Tibial artery (tissue), 4 donors: ENCODE measurements at regions not wholly inside any gene's neighbourhood (a gene's known extent, or its start where the extent isn't known, plus 50 kb on each side); places are given as distances from the start of the nearest gene placed in this dataset.
A peak's percentile ranks its signal among the peaks of the same experiment; 100 is the strongest.

Experiments used
- DNase-seq, 2 donors: peaks; one replicate each; pipeline ENCODE4 v3.0.0-alpha.2; 2019
- H3K27ac ChIP-seq, 2 donors: fragments of 200-600 bp; sonication (generic) in 1 of 2; 1 replicate in 1 of 2; 2 replicates in 1 of 2; pipeline ENCODE4 v1.5.1; 2018 to 2019; ENCODE audit warnings: mild to moderate bottlenecking in 1 of 2
- H3K27me3 ChIP-seq, 2 donors: fragments of 200-600 bp; sonication (generic) in 1 of 2; one replicate each; pipeline versions ENCODE4 v1.5.1 to v1.6.0; 2016 to 2019
- H3K36me3 ChIP-seq, 3 donors: fragments of 200-600 bp; sonication (generic) in 2 of 3; one replicate each; pipeline ENCODE4 v1.5.1; 2016 to 2019; ENCODE audit warnings: mild to moderate bottlenecking in 2 of 3
- H3K4me1 ChIP-seq, 4 donors: fragments of 200-600 bp; sonication (generic) in 2 of 4; 1 replicate in 3 of 4; 2 replicates in 1 of 4; pipeline ENCODE4 v1.5.1; 2016 to 2019
- H3K4me3 ChIP-seq, 2 donors: fragments of 200-600 bp; sonication (generic) in 1 of 2; 1 replicate in 1 of 2; 2 replicates in 1 of 2; pipeline ENCODE4 v1.5.1; 2018 to 2019; ENCODE audit warnings: mild to moderate bottlenecking in 2 of 2
- H3K9me3 ChIP-seq, 3 donors: fragments of 200-600 bp; sonication (generic) in 1 of 3; one replicate each; pipeline ENCODE4 v1.5.1; 2016 to 2019
- CTCF ChIP-seq, 2 experiments: fragments of 200-600 bp in 1 of 2; fragments of 450-650 bp in 1 of 2; IDR thresholded peaks; one replicate each; pipeline ENCODE4 v1.5.1; 2017 to 2019; ENCODE audit warnings: antibody characterized with exemption in 2 of 2, mild to moderate bottlenecking in 1 of 2, moderate library complexity in 1 of 2
- intact Hi-C: fragments of 100-400 bp; cut with DNase I; formaldehyde crosslinking; loops from one replicate; pipeline ENCODE4 v1.15.0; 2023; ENCODE audit warnings: low total_unique reads

GRCh38 chr6:14210077-14210476 is 92.5 kb downstream of the CD83 start:
- Histone ChIP-seq H3K36me3 (no peaks in the 10 kb centered on the region), H3K9me3 (no peaks in the 10 kb centered on the region), H3K27ac (no peak overlapping the region), H3K4me1 (peaks cover 0 to 19% (median 13%) of the 10 kb centered on the region in 4 donors), H3K4me3 (no peak overlapping the region), H3K27me3 (no peaks in the 10 kb centered on the region)
- DNase-seq, result no peak
- TF ChIP-seq CTCF (IDR thresholded peaks at IDR 0.05), result no peak
- intact Hi-C loops, result loop anchor here (10.0 kb wide), 1 partner anchor 1275 kb away; no protein-coding TSS in a partner anchor

GRCh38 chr6:14210663-14211561 is 93.3 kb downstream of the CD83 start:
- Histone ChIP-seq H3K36me3 (no peaks in the 10 kb centered on the region), H3K27ac (peak overlapping the region in 1 of 2 donors; percentile 47), H3K27me3 (no peaks in the 10 kb centered on the region), H3K9me3 (no peaks in the 10 kb centered on the region), H3K4me3 (peak overlapping the region; percentile 50 to 55), H3K4me1 (peaks cover 0 to 19% (median 13%) of the 10 kb centered on the region in 4 donors)
- DNase-seq, result peak; percentile 81 to 94
- peak; percentile 62 to 98 for TF ChIP-seq CTCF (IDR thresholded peaks at IDR 0.05)
- intact Hi-C loops, result loop anchor here (10.0 kb wide), 1 partner anchor 1274 kb away; no protein-coding TSS in a partner anchor

GRCh38 chr6:14211562-14211942 is 94.0 kb downstream of the CD83 start:
- peak overlapping the region in 1 of 2 donors; percentile 27 for H3K27ac ChIP-seq

GRCh38 chr6:14212020-14212419 is 94.4 kb downstream of the CD83 start:
- Histone ChIP-seq H3K4me3 (peak overlapping the region; percentile 50 to 55), H3K27me3 (no peaks in the 10 kb centered on the region), H3K36me3 (no peaks in the 10 kb centered on the region), H3K4me1 (peaks cover 0 to 19% (median 13%) of the 10 kb centered on the region in 4 donors), H3K27ac (no peak overlapping the region), H3K9me3 (no peaks in the 10 kb centered on the region)
- no peak for TF ChIP-seq CTCF (IDR thresholded peaks at IDR 0.05)
- no peak for DNase-seq
- intact Hi-C loops, result loop anchor here (10.0 kb wide), 1 partner anchor 1273 kb away; no protein-coding TSS in a partner anchor

More at GRCh38 chr6:14211562-14211942, 94.0 kb downstream of the CD83 start:
- H3K36me3 ChIP-seq, result no peaks in the 10 kb centered on the region
- TF ChIP-seq CTCF (IDR thresholded peaks at IDR 0.05), result no peak
- H3K9me3 ChIP-seq, result no peaks in the 10 kb centered on the region
- DNase-seq, result peak; percentile 28 to 66
- peaks cover 0 to 19% (median 13%) of the 10 kb centered on the region in 4 donors for H3K4me1 ChIP-seq
- H3K4me3 ChIP-seq, result peak overlapping the region; percentile 50 to 55
- H3K27me3 ChIP-seq, result no peaks in the 10 kb centered on the region
- intact Hi-C loops, result loop anchor here (10.0 kb wide), 1 partner anchor 1273 kb away; no protein-coding TSS in a partner anchor

GRCh38 chr6:14212632-14213031 is 95.1 kb downstream of the CD83 start:
- TF ChIP-seq CTCF (IDR thresholded peaks at IDR 0.05), result no peak

More at GRCh38 chr6:14212632-14213031, 95.1 kb downstream of the CD83 start:
- no peak for DNase-seq
- H3K27me3 ChIP-seq, result no peaks in the 10 kb centered on the region
- no peak overlapping the region for H3K27ac ChIP-seq
- H3K4me3 ChIP-seq, result no peak overlapping the region
- peaks cover 0 to 19% (median 13%) of the 10 kb centered on the region in 4 donors for H3K4me1 ChIP-seq
- no peaks in the 10 kb centered on the region for H3K9me3 ChIP-seq
- intact Hi-C loops, result loop anchor here (10.0 kb wide), 1 partner anchor 1272 kb away; no protein-coding TSS in a partner anchor
- H3K36me3 ChIP-seq, result no peaks in the 10 kb centered on the region
